HG02970 (cell line): ENCODE measurements at regions not wholly inside any gene's neighbourhood (a gene's known extent, or its start where the extent isn't known, plus 50 kb on each side); places are given as distances from the start of the nearest gene placed in this dataset.
"Not testable (repeated sequence)": the region's sequence is repeated elsewhere in the genome, so short reads cannot be mapped to it uniquely, and the experiment has no call there.

Experiments
- ATAC-seq: cut with Tn5 transposase; IDR thresholded peaks from one replicate; pipeline ENCODE4 v1.9.1; 2021; ENCODE audit warnings: mild to moderate bottlenecking, moderate library complexity, moderate number of reproducible peaks; ENCODE audit not compliant: unreplicated experiment, low FRiP score

GRCh38 chr7:85820702-85821443 is 634.0 kb upstream of the SEMA3D start:
- no peak for ATAC-seq

GRCh38 chr7:85815526-85815925 is 628.7 kb upstream of the SEMA3D start:
- ATAC-seq: no peak

- no peak for ATAC-seq
Measured at GRCh38 chr7:85806321-85806720, 619.5 kb upstream of the SEMA3D start.

- no peak for ATAC-seq
Measured at GRCh38 chr7:85805656-85806055, 618.8 kb upstream of the SEMA3D start.

- ATAC-seq: no peak
Measured at GRCh38 chr7:85805249-85805648, 618.4 kb upstream of the SEMA3D start.

- no peak for ATAC-seq
Measured at GRCh38 chr7:85802211-85802610, 615.4 kb upstream of the SEMA3D start.

GRCh38 chr7:85796956-85797355 is 610.1 kb upstream of the SEMA3D start:
- ATAC-seq: no peak

- ATAC-seq: not testable (repeated sequence)
Measured at GRCh38 chr7:85791098-85791497, 604.2 kb upstream of the SEMA3D start.

GRCh38 chr7:85781606-85782005 is 594.8 kb upstream of the SEMA3D start:
- no peak for ATAC-seq

GRCh38 chr7:85776691-85777345 is 590.0 kb upstream of the SEMA3D start:
- ATAC-seq: no peak

GRCh38 chr7:85775431-85775830 is 588.6 kb upstream of the SEMA3D start:
- no peak for ATAC-seq

- no peak for ATAC-seq
Measured at GRCh38 chr7:85774986-85775385, 588.1 kb upstream of the SEMA3D start.

GRCh38 chr7:85773116-85773728 is 586.4 kb upstream of the SEMA3D start:
- no peak for ATAC-seq

GRCh38 chr7:85771516-85771915 is 584.7 kb upstream of the SEMA3D start:
- ATAC-seq: no peak

- ATAC-seq: no peak
Measured at GRCh38 chr7:85770332-85770731, 583.5 kb upstream of the SEMA3D start.

GRCh38 chr7:85765698-85766298 is 578.9 kb upstream of the SEMA3D start:
- no peak for ATAC-seq

- ATAC-seq: no peak
Measured at GRCh38 chr7:85764034-85764433, 577.2 kb upstream of the SEMA3D start.

GRCh38 chr7:85757348-85757747 is 570.5 kb upstream of the SEMA3D start:
- no peak for ATAC-seq

GRCh38 chr7:85750454-85750949 is 563.6 kb upstream of the SEMA3D start:
- ATAC-seq: peak; percentile 96

- peak; percentile 27 for ATAC-seq
Measured at GRCh38 chr7:85749696-85750453, 563.0 kb upstream of the SEMA3D start.
